ENCODE measurements at regions not wholly inside any gene's neighbourhood (a gene's known extent, or its start where the extent isn't known, plus 50 kb on each side); places are given as distances from the start of the nearest gene placed in this dataset.

DNA sequence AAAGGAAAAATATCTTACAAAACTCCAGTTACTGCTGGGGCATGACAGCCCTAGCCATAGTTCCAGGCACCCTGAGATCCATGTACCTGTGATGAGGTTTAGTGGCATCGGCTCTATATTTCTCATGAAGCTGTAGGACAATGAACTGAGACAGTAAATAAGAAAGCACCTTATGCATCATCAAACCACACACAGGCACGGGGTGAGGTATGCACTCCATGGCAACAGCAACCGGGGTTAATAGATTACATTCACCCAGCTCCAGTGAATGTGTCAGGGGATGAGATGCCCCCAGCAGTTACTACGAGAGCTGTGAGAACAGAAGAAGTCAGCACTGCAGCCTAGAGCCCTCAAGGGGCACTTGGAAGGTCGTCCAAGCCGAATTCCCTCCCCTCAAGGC lies 162.0 kb upstream of the S1PR3 start:
- H3K27ac ChIP-seq (ENCODE audit: low read depth, low read length) = no peak overlapping the region
- ChIA-PET POLR2A (no interaction called here), CTCF (no interaction called here)
- no peaks in the 10 kb centered on the region for H3K9me3 ChIP-seq (ENCODE audit: control insufficient read depth, insufficient read depth, low read length)
- TF ChIP-seq, protein P1, sequence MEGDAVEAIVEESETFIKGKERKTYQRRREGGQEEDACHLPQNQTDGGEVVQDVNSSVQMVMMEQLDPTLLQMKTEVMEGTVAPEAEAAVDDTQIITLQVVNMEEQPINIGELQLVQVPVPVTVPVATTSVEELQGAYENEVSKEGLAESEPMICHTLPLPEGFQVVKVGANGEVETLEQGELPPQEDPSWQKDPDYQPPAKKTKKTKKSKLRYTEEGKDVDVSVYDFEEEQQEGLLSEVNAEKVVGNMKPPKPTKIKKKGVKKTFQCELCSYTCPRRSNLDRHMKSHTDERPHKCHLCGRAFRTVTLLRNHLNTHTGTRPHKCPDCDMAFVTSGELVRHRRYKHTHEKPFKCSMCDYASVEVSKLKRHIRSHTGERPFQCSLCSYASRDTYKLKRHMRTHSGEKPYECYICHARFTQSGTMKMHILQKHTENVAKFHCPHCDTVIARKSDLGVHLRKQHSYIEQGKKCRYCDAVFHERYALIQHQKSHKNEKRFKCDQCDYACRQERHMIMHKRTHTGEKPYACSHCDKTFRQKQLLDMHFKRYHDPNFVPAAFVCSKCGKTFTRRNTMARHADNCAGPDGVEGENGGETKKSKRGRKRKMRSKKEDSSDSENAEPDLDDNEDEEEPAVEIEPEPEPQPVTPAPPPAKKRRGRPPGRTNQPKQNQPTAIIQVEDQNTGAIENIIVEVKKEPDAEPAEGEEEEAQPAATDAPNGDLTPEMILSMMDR (IDR thresholded peaks at IDR 0.05; ENCODE audit: low read depth, low read length) = no peak
- H3K4me3 ChIP-seq (ENCODE audit: low read depth, low read length) = no peak overlapping the region
- peaks cover 7% of the 10 kb centered on the region for H3K27me3 ChIP-seq (ENCODE audit: control insufficient read depth, insufficient read depth, low read length)
- DNase-seq (ENCODE audit: low read depth, low spot score) = no peak

DNA sequence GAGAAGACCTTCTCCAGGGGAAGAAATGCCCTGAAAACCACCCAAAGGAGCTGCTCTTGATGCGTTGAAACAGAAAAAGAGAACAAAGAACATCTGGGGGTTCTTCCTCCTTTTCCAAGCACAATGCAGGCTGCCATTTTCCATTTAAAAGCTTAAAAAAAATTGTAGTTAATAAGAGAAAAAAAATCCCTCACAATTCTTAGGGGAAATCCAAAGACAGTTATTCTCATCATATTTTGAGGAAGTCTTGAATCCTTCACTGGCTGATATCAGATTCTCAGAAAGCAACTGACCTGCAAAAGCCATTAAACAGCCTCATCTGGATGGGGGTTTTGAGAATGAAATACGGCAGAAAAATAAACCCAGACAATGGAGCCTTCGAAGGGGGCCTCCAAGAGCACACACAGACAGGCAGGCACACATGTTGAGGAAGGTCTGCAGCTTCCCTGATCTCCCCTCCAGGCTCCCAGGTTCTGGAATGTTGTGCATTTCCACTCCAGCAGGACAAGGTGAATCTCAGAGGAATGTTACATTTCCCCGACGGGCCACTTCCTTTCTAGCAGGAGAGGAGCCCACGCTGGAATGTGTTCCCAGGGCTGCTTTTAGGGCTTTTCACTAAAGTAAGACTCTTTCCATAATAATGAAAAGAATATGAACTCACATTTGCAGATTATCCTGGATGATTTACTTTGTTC lies 159.4 kb upstream of the S1PR3 start:
- Histone ChIP-seq H3K9me3 (ENCODE audit: control insufficient read depth, insufficient read depth, low read length) (no peaks in the 10 kb centered on the region), H3K27ac (ENCODE audit: low read depth, low read length) (no peak overlapping the region), H3K4me3 (ENCODE audit: low read depth, low read length) (no peak overlapping the region), H3K27me3 (ENCODE audit: control insufficient read depth, insufficient read depth, low read length) (peaks cover 7% of the 10 kb centered on the region)
- TF ChIP-seq, protein P1 (IDR thresholded peaks at IDR 0.05; ENCODE audit: low read depth, low read length) = no peak
- DNase-seq (ENCODE audit: low read depth, low spot score) = no peak
- ChIA-PET CTCF (no interaction called here), POLR2A (no interaction called here)

DNA sequence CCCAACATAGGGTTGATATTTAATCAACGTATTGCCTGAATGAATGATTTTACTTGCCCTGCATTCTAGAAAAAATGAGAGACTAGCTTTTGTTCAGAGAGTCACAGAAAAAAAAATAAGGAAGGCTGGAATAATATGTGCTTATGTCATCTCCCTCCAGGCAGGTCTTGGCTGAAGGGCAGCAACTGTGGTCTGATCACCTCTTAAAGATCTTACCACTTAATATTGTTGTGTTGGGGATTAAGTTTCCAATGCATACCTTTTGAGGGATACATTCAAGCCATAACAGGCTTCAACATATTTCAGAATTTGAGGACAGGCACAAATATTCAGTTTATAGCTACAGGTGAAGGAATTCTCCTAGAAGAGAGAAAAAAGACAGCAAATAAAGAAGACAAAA lies 157.3 kb upstream of the S1PR3 start:
- Histone ChIP-seq H3K9me3 (ENCODE audit: control insufficient read depth, insufficient read depth, low read length) (no peaks in the 10 kb centered on the region), H3K27me3 (ENCODE audit: control insufficient read depth, insufficient read depth, low read length) (no peaks in the 10 kb centered on the region), H3K27ac (ENCODE audit: low read depth, low read length) (no peak overlapping the region), H3K4me3 (ENCODE audit: low read depth, low read length) (no peak overlapping the region)
- no peak for DNase-seq (ENCODE audit: low read depth, low spot score)
- POLR2A ChIA-PET = no interaction called here
- TF ChIP-seq, protein P1 (IDR thresholded peaks at IDR 0.05; ENCODE audit: low read depth, low read length) = no peak
- CTCF ChIA-PET = no interaction called here

DNA sequence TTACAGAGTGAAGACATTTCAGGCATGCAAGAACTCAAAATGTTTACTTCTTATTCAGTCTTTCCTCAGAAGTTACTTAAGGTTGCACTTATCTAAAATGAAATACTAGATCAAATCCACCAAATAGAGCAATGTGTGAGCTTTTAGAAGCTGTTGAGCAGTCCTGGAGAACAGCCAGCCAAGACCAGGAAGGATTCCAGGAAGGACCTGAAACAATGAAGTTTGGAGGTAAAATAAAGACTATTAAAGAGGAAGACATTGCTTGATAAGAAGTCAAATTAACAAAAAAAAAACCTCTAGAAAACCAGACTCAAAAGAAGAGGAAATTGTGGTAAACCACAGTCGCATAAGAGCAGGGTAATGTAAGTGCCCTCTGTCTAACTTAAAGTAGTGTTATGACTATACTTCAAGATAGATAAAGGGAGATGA lies 156.2 kb upstream of the S1PR3 start:
- Histone ChIP-seq H3K4me3 (ENCODE audit: low read depth, low read length) (no peak overlapping the region), H3K27ac (ENCODE audit: low read depth, low read length) (no peak overlapping the region), H3K27me3 (ENCODE audit: control insufficient read depth, insufficient read depth, low read length) (no peaks in the 10 kb centered on the region), H3K9me3 (ENCODE audit: control insufficient read depth, insufficient read depth, low read length) (no peaks in the 10 kb centered on the region)
- TF ChIP-seq, protein P1 (IDR thresholded peaks at IDR 0.05; ENCODE audit: low read depth, low read length) = no peak
- DNase-seq (ENCODE audit: low read depth, low spot score) = no peak
- CTCF ChIA-PET = interaction anchor here (0.9 kb wide), 1 partner anchor 10 kb away, joined by 3 read pairs; no protein-coding TSS in a partner anchor
- POLR2A ChIA-PET = no interaction called here

DNA sequence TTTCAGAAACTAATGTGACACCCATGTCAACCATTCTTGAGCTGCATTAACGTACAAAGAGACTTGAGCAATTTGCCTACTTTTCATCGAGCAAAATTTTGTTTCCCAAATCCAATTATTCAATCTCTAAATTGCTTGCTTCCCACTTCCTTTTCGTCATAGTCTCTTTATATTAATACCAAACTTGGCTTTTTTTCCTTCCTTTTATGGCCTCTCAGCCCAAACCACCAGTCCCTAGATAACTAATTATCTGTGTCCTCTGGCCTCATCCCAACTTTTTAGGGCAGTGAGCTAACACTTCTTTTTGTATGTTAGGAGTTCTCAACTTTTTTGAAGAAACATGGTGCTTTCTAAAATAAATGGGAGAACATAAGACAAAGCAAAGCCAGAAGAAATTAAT lies 155.5 kb upstream of the S1PR3 start:
- CTCF ChIA-PET = interaction anchor here (0.9 kb wide), 1 partner anchor 9 kb away, joined by 3 read pairs; no protein-coding TSS in a partner anchor
- Histone ChIP-seq H3K9me3 (ENCODE audit: control insufficient read depth, insufficient read depth, low read length) (no peaks in the 10 kb centered on the region), H3K27ac (ENCODE audit: low read depth, low read length) (no peak overlapping the region), H3K4me3 (ENCODE audit: low read depth, low read length) (no peak overlapping the region), H3K27me3 (ENCODE audit: control insufficient read depth, insufficient read depth, low read length) (no peaks in the 10 kb centered on the region)
- POLR2A ChIA-PET = no interaction called here
- TF ChIP-seq, protein P1 (IDR thresholded peaks at IDR 0.05; ENCODE audit: low read depth, low read length) = no peak
- DNase-seq (ENCODE audit: low read depth, low spot score) = no peak
